ENCODE measurements at regions not wholly inside any gene's neighbourhood (a gene's known extent, or its start where the extent isn't known, plus 50 kb on each side); places are given as distances from the start of the nearest gene placed in this dataset.

DNA sequence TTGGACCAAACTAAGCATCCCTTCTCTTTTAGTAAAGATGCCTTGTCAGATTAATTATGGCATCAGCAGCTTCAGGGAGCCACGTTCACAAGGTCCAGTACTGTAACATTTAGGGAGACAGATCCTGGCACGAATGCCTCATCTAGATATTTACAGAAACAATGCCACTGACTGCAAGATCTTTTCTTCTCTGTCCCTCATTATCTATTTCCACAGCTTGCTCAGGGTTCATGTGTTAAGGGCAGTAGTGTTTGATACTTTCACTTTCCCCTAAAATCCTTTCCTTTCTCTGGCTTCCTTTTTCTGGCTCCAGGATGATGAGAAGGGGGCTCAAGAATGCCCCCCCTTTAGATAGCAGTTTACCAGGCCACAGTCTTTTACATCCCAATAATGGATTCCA lies 393.9 kb downstream of the BCL11A start:
- no peak for TF ChIP-seq FOXK2 (IDR thresholded peaks at IDR 0.05)
- TF ChIP-seq SUZ12 (IDR thresholded peaks at IDR 0.05), result no peak
- TF ChIP-seq, protein P1, sequence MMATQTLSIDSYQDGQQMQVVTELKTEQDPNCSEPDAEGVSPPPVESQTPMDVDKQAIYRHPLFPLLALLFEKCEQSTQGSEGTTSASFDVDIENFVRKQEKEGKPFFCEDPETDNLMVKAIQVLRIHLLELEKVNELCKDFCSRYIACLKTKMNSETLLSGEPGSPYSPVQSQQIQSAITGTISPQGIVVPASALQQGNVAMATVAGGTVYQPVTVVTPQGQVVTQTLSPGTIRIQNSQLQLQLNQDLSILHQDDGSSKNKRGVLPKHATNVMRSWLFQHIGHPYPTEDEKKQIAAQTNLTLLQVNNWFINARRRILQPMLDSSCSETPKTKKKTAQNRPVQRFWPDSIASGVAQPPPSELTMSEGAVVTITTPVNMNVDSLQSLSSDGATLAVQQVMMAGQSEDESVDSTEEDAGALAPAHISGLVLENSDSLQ (IDR thresholded peaks at IDR 0.05), result no peak
- no peak for TF ChIP-seq ZNF384 (IDR thresholded peaks at IDR 0.05)

All from HEK293T (cell line).